Right cardiac atrium (tissue), 5 donors: ENCODE measurements at regions not wholly inside any gene's neighbourhood (a gene's known extent, or its start where the extent isn't known, plus 50 kb on each side); places are given as distances from the start of the nearest gene placed in this dataset.

ENCODE experiments used
- ATAC-seq, 2 donors: fragments of 200-7000 bp; cut with Tn5 transposase; one replicate each; pipeline versions ENCODE4 v1.8.0 to v1.9.1; 2020; ENCODE audit warnings: moderate library complexity in 2 of 2, mild to moderate bottlenecking in 1 of 2
- DNase-seq, 3 donors: peaks; one replicate each; pipeline ENCODE4 v3.0.0-alpha.2; 2020
- H3K27ac ChIP-seq: one replicate; pipeline ENCODE4 v1.5.1; 2013; ENCODE audit warnings: mild to moderate bottlenecking, low read length, control low read depth, moderate library complexity
- H3K27me3 ChIP-seq: one replicate; pipeline ENCODE4 v1.6.1; 2013; ENCODE audit not compliant: control insufficient read depth, insufficient read depth
- H3K4me1 ChIP-seq: one replicate; pipeline ENCODE4 v1.6.1; 2013; ENCODE audit warnings: low read length; ENCODE audit not compliant: control insufficient read depth, insufficient read depth
- H3K4me3 ChIP-seq: one replicate; pipeline ENCODE4 v1.5.1; 2013; ENCODE audit warnings: low read length, control low read depth
- H3K9me3 ChIP-seq: one replicate; pipeline ENCODE4 v1.6.1; 2013; ENCODE audit warnings: low read length; ENCODE audit not compliant: control insufficient read depth
- WGBS: extraction: QIAGEN DNeasy Blood & Tissue Kit; methylation state at CpG from one replicate; pipeline ENCODE4 v1.1.7; 2013; 5-methylcytosine and 5-hydroxymethylcytosine counted together
- intact Hi-C, 4 donors: fragments of 100-400 bp; cut with DNase I; formaldehyde crosslinking; loops; one replicate each; pipeline versions ENCODE4 v1.11.0 to v1.14.0; 2022 to 2023
- donor health status: healthy with polysubstance abuse.
- donor health status: DM: no; HTN: yes; CAD: no.
- donor health status: DM: no; HTN: no; CAD: no.
- donor health status: DM: no; HTN: yes; CAD: no; lungs with severe emphysema.
- donor health status: DM: yes; HTN: yes; CAD: no.

DNA sequence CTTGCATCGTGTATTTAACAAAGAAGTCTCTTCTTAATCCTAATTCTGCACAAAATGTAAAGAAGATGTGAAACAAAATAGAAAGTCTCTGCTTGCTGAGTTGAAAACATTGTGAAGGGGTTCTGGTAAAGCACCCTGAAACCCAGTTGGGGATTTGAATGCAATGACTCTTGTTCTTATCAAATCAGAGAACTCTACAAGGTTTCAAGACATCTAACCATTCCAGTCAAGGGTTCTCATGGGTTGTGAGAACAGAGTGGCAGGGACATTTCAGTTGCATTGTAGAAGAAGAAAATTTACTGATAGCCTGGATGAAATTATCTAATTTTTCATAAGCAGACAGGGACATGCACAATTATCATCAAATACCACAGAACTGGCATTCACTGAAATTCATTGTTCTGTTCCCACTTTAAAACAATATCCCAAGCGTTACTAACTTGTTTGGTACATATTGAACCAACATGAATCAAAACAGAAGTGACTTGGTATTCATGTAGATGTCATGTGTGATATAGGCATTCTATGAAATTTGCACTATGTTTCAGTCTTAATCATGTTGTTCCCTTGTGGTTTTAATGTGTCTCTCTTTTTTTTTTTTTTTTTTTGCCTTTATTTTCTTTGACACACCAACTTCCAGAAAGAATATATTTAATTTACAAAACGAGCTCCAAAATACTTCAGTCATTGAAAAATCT is 563.3 kb downstream of the IRX1 start:
- no peak overlapping the region for H3K4me3 ChIP-seq
- intact Hi-C loops = no loop called here
- H3K4me1 ChIP-seq = no peaks in the 10 kb centered on the region
- H3K27ac ChIP-seq = no peak overlapping the region
- H3K27me3 ChIP-seq = no peaks in the 10 kb centered on the region
- ATAC-seq (no peak), DNase-seq (no peak)
- H3K9me3 ChIP-seq = peaks cover 4% of the 10 kb centered on the region
- WGBS = 66% methylated on average over 3 of the region's 3 CpGs

DNA sequence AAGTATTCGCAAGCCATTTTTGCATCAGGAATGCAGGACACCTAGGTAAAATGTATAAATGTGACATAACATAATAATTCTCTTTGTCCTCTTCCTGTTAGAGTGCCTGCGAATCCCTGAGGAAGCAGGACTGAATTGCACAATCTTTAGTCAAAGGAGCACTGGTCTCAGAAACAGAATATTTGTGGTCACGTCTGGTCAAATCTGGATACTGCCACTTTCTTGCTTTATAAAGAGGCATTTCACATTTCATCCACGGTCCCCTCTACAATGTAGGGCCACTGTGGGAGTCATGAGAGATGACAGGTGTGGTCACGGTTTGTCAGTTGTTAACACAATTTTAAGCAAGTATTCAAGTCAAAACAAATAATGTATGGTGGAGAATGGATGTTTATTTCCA is 564.0 kb downstream of the IRX1 start:
- DNase-seq (no peak), ATAC-seq (no peak)
- H3K27me3 ChIP-seq = no peaks in the 10 kb centered on the region
- H3K27ac ChIP-seq = no peak overlapping the region
- H3K9me3 ChIP-seq = peaks cover 4% of the 10 kb centered on the region
- H3K4me1 ChIP-seq = no peaks in the 10 kb centered on the region
- H3K4me3 ChIP-seq = no peak overlapping the region
- intact Hi-C loops = no loop called here
- 83% methylated on average over 5 of the region's 5 CpGs for WGBS

DNA sequence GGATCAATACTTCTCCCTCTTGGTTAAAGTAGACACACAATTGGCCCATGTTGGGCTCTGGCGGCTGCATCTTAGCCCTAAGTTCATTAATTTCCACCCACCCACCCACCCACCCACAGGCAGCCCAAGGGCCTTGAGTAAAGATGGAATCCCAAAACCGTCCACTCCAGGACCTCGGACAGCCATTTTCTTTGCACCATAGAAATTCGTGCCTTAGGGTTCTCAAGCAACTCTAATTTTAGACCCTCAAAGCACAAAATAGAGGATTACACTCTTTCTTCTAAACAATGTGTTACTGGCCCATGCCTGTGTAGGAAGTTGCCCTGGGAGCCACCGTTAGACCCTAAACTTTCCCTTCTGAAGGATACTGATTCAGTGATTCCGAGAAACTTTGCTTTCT is 568.5 kb downstream of the IRX1 start:
- Histone ChIP-seq H3K4me1 (no peaks in the 10 kb centered on the region), H3K27me3 (no peaks in the 10 kb centered on the region), H3K27ac (no peak overlapping the region), H3K9me3 (peaks cover under 1% of the 10 kb centered on the region), H3K4me3 (no peak overlapping the region)
- 87% methylated on average over 6 of the region's 6 CpGs for WGBS
- no peak for DNase-seq
- ATAC-seq = no peak
- intact Hi-C loops = no loop called here

DNA sequence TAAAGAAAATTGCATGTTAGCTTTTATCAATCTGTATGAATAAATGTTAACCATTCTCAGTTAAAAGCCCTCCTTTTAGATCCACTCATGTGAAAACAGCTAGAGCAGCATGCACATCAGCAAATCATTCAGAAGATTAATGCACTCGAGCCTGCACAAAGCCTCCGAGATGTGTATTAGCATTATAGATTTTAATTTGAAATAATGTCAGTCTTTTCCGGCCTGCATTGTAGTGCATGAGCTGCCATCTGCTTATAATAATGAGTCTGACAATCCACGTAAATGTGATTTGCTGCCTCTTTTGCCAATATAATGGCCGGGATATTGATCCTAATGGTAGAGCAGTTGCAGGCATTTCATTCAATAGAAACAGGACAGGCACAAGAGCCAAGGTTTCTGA is 585.1 kb downstream of the IRX1 start:
- ATAC-seq = no peak
- 79% methylated on average over 5 of the region's 5 CpGs for WGBS

DNA sequence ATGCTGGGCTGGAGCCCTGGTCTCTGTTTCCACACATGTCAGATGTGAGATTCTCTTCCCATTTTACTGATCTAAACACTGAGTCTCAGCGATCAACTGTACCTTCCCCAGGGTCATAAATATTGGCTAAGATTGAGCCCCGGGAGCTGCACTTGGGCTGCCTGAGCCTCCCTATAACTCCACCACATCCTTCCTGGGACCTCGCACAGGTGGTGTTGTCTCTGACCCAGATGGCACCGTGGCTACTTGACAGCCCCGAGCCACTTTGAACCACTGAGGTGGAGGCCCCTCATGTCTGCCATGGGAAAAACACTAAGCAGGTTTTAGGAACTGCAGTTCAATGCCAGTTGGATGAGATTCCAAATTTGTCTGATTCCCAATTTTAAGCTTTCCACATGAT is 586.5 kb downstream of the IRX1 start:
- no peak overlapping the region for H3K4me3 ChIP-seq
- H3K4me1 ChIP-seq = no peaks in the 10 kb centered on the region
- H3K9me3 ChIP-seq = peaks cover 12% of the 10 kb centered on the region
- intact Hi-C loops = no loop called here
- no peaks in the 10 kb centered on the region for H3K27me3 ChIP-seq
- ATAC-seq (no peak), DNase-seq (no peak)
- H3K27ac ChIP-seq = no peak overlapping the region
- 91% methylated on average over 5 of the region's 5 CpGs for WGBS

More for the DNA sequence above, 585.1 kb downstream of the IRX1 start:
- no peaks in the 10 kb centered on the region for H3K27me3 ChIP-seq
- no peaks in the 10 kb centered on the region for H3K4me1 ChIP-seq
- H3K9me3 ChIP-seq = peaks cover 16% of the 10 kb centered on the region
- no peak overlapping the region for H3K27ac ChIP-seq
- DNase-seq = no peak
- no peak overlapping the region for H3K4me3 ChIP-seq
- intact Hi-C loops = no loop called here

DNA sequence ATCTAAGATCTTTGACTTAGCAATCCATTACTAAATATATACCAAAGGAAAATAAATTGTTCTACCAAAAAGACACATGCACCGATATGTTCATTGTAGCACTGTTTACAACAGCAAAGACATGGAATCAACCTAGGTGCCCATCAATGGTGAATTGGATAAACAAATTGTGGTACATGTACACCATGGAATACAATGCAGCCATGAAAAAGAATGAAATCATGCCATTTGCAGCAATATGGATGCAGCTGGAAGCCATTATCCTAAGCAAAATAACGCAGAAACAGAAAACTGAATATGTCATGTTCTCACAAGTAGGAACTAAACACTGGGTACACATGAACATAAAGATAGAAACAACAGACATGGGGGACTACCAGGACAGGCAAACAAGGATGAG is 589.5 kb downstream of the IRX1 start:
- intact Hi-C loops = no loop called here

DNA sequence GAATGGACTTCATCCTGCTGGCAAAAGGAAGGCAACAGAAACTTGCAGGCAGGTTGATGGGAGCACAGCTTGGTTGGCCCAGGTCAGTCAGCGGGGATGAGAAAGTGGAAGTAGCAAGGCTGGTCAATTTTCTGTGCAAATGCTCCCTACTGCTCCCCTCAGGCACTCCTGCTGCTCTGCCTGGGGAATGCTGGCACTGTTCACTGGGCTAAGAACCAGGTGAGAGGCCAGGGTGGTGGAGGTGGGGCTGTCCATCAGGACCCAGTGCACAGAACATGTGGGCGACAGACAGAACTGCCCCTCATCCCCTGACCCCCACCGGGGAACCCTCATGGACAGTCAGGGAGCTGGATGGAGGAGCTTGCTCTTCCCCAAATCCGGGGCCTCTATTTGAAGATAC is 593.1 kb downstream of the IRX1 start:
- peak in 1 of 2 donors; percentile 48 for ATAC-seq
- Histone ChIP-seq H3K9me3 (no peaks in the 10 kb centered on the region), H3K27me3 (no peaks in the 10 kb centered on the region), H3K27ac (no peak overlapping the region), H3K4me3 (no peak overlapping the region), H3K4me1 (no peaks in the 10 kb centered on the region)
- 88% methylated on average over 4 of the region's 4 CpGs for WGBS
- no peak for DNase-seq
- intact Hi-C loops = no loop called here

More for the DNA sequence above, 589.5 kb downstream of the IRX1 start:
- DNase-seq = no peak
- H3K27me3 ChIP-seq = no peaks in the 10 kb centered on the region
- H3K4me3 ChIP-seq = no peak overlapping the region
- 83% methylated on average over 2 of the region's 2 CpGs for WGBS
- H3K4me1 ChIP-seq = no peaks in the 10 kb centered on the region
- peaks cover 6% of the 10 kb centered on the region for H3K9me3 ChIP-seq
- H3K27ac ChIP-seq = no peak overlapping the region
- no peak for ATAC-seq

DNA sequence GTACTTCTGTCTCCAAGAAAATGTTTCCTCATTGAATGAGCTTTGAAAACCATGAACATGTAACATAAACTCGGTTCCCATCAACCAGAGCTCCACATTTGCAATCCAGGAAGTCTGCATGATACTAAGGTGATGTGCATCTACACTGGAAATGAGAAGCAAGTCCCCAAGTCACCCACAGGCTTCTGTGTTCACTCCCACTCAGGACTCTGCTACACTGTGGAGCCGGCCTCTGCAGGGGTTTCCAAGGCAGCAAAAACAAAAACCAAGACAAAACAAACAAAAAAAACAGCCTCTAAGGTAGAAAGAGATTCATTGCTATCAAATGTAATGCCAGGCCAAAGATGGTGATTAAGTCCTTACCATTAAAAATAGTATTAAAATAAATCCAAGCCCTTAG is 593.7 kb downstream of the IRX1 start:
- H3K9me3 ChIP-seq = peaks cover 2% of the 10 kb centered on the region
- 45% methylated on average over 2 of the region's 2 CpGs for WGBS
- ATAC-seq (no peak), DNase-seq (no peak)
- H3K27me3 ChIP-seq = no peaks in the 10 kb centered on the region
- H3K27ac ChIP-seq = no peak overlapping the region
- no peak overlapping the region for H3K4me3 ChIP-seq
- H3K4me1 ChIP-seq = no peaks in the 10 kb centered on the region
- intact Hi-C loops = no loop called here

DNA sequence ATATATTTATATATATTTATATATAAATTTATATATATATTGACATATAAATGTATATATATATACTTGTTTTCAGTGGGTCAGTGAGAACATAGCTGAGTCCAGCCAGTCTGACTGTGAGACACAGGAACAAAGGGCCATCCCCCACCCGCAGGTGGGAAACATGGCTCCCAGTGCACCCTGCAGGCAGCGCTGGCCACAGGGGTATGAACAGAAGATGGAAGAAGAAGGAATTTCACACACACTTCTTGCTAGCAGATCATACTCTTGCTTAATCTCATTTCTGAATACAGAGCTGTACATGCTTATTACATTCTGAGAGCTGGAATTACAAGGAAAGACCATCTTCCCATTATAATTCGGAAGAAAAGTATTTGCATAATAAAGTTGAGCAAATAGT is 595.4 kb downstream of the IRX1 start:
- no peaks in the 10 kb centered on the region for H3K27me3 ChIP-seq
- no peak overlapping the region for H3K27ac ChIP-seq
- ATAC-seq = no peak
- intact Hi-C loops = no loop called here
- no peaks in the 10 kb centered on the region for H3K4me1 ChIP-seq
- no peak for DNase-seq
- H3K4me3 ChIP-seq = no peak overlapping the region
- 91% methylated on average over 3 of the region's 3 CpGs for WGBS
- peaks cover 2% of the 10 kb centered on the region for H3K9me3 ChIP-seq

DNA sequence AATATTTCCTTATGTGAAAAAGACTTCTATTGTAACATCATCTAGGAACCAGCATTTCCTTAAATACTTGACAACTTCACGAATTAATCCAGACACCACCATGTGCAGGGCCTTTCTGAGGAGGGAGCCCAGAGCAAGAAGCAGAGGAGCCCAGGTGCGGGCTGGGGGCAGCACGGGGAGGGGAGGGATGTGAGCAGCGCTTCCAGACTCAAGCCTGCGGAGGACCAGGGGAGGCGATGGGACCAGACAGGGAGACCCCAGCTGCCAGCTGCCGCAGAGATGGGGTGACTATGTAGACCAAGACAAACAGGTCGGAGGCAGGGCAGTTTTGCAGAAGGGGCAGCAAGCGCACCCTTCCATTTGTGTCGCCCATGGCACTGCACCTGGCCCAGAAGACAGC is 596.1 kb downstream of the IRX1 start:
- 93% methylated on average over 10 of the region's 10 CpGs for WGBS
- H3K4me1 ChIP-seq = no peaks in the 10 kb centered on the region
- H3K9me3 ChIP-seq = peaks cover 2% of the 10 kb centered on the region
- H3K27me3 ChIP-seq = no peaks in the 10 kb centered on the region
- ATAC-seq (peak in 1 of 2 donors; percentile 20), DNase-seq (no peak)
- H3K27ac ChIP-seq = no peak overlapping the region
- intact Hi-C loops = no loop called here
- no peak overlapping the region for H3K4me3 ChIP-seq

DNA sequence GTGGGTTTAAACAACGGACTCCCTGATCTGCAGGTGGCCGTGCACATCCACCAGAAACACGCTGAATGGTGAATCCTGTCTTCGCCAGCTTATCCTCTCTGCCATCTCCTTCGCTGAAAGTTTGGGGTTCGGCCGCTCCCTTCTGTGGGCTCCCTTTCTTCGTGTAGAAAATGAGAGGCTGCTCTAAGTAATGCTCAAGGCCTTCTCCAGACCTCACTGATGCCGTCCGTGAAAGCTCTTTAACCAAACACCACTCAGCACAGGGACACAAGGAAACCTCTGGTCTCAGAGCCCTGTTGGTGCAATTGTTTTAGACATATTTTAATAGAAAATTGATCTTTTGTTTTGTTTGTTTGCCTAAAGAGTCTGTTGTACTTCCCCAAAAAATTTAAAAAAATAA is 596.5 kb downstream of the IRX1 start:
- Histone ChIP-seq H3K27ac (no peak overlapping the region), H3K27me3 (no peaks in the 10 kb centered on the region), H3K9me3 (peaks cover 2% of the 10 kb centered on the region), H3K4me1 (no peaks in the 10 kb centered on the region), H3K4me3 (no peak overlapping the region)
- intact Hi-C loops = no loop called here
- WGBS = 88% methylated on average over 10 of the region's 10 CpGs
- DNase-seq (no peak), ATAC-seq (no peak)

DNA sequence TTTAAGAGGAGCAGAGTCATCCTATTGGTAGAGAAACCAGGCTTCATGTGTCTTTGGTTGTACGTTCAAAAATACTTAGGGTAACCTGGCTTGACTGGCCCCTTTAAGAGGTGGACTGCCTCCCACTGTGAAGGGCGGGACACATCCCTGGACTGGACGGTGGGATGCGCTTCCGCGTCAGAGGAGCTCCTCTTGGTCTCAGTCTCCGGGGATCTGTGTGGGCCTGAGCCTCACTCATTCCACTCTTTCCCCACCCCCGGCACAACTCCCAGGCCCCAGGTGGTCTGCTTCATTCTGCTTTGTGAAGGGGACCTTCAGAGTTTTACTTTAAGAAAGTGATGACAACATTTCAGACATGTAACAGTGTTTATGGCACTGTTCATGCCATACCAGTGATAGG is 601.1 kb downstream of the IRX1 start:
- Histone ChIP-seq H3K9me3 (peaks cover 5% of the 10 kb centered on the region), H3K4me3 (no peak overlapping the region), H3K4me1 (peaks cover 2% of the 10 kb centered on the region), H3K27ac (no peak overlapping the region), H3K27me3 (no peaks in the 10 kb centered on the region)
- WGBS = 31% methylated on average over 8 of the region's 8 CpGs
- DNase-seq (peak; percentile 25 to 59 (median 57)), ATAC-seq (peak; percentile 63 to 81)
- intact Hi-C loops = no loop called here
